Erythroblast (primary cell): ENCODE measurements at regions not wholly inside any gene's neighbourhood (a gene's known extent, or its start where the extent isn't known, plus 50 kb on each side); places are given as distances from the start of the nearest gene placed in this dataset.

Source experiments
- GATA1 ChIP-seq: IDR thresholded peaks from 2 replicates; pipeline ENCODE4 v1.6.1; 2011; ENCODE audit warnings: low read depth, mild to moderate bottlenecking, control low read depth, low read length, moderate library complexity
- POLR2A ChIP-seq: IDR thresholded peaks from 2 replicates; pipeline ENCODE4 v1.6.1; 2011; ENCODE audit warnings: mild to moderate bottlenecking, low read length

GRCh38 chr3:139263798-139264197 lies 80.0 kb upstream of the MRPS22 start:
- TF ChIP-seq POLR2A: no peak
- no peak for TF ChIP-seq GATA1
